Endothelial cell of umbilical vein (primary cell): ENCODE measurements at regions not wholly inside any gene's neighbourhood (a gene's known extent, or its start where the extent isn't known, plus 50 kb on each side); places are given as distances from the start of the nearest gene placed in this dataset.

Experiments used
- BruUV-seq: library from RNA; stranded (reverse); fragments of 400-500 nt; replicated peaks from 2 replicates; lab custom pipeline; 2021; lab: Mats Ljungman, UMichigan
- CTCF ChIA-PET: fragments of 300-600, 350-600 bp; sonication (Branson Sonifier 250); formaldehyde crosslinking; loops from one replicate; lab custom pipeline; 2021; ENCODE audit warnings: antibody characterized with exemption, inconsistent platforms; lab: Charles Lee
- POLR2A ChIA-PET: fragments of 300-600, 350-600 bp; sonication (Branson Sonifier 250); formaldehyde crosslinking; loops from one replicate; lab custom pipeline; 2021; ENCODE audit warnings: antibody characterized with exemption, inconsistent platforms; lab: Charles Lee
- DNase-seq: peaks from one replicate; pipeline ENCODE4 v3.0.0-alpha.2; 2011; ENCODE audit warnings: low read depth, low spot score
- FAIRE-seq: peaks from 2 replicates; lab custom pipeline; 2011; peaks lifted over from hg19 to GRCh38; lab: Jason Lieb, UNC
- H2AFZ ChIP-seq: 2 replicates; pipeline ENCODE4 v1.6.0; 2012; ENCODE audit warnings: low read depth, low read length, control low read depth, inconsistent platforms
- H3K27ac ChIP-seq: 2 replicates; pipeline ENCODE4 v1.5.1; 2011; ENCODE audit warnings: low read depth, mild to moderate bottlenecking, control low read depth, low read length, moderate library complexity; ENCODE audit not compliant: insufficient read depth
- H3K27me3 ChIP-seq, 2 experiments: 2 replicates each; pipeline versions ENCODE4 v1.6.0 to v1.6.1; 2011; ENCODE audit warnings: low read length in 2 of 2, mixed read lengths in 1 of 2; ENCODE audit not compliant: control insufficient read depth in 2 of 2, insufficient read depth in 2 of 2
- H3K36me3 ChIP-seq, 2 experiments: 2 replicates in 1 of 2; 3 replicates in 1 of 2; pipeline ENCODE4 v1.5.1; 2011; ENCODE audit warnings: low read length in 2 of 2, mild to moderate bottlenecking in 1 of 2, moderate library complexity in 1 of 2; ENCODE audit not compliant: control insufficient read depth in 2 of 2, insufficient read depth in 2 of 2; ENCODE audit errors: extremely low read depth in 1 of 2
- H3K4me1 ChIP-seq: 3 replicates; pipeline ENCODE4 v1.5.1; 2011; ENCODE audit warnings: mild to moderate bottlenecking, low read length; ENCODE audit not compliant: control insufficient read depth, insufficient read depth; ENCODE audit errors: extremely low read depth
- H3K4me2 ChIP-seq: 2 replicates; pipeline ENCODE4 v1.6.1; 2011; ENCODE audit warnings: low read length, control low read depth, mixed read lengths; ENCODE audit not compliant: insufficient read depth
- H3K4me3 ChIP-seq, 3 experiments: fragments of 200-600 bp in 1 of 3; sonication (generic), shearing (Covaris generic) in 1 of 3; replicated peaks in 1 of 3; 2 replicates each; pipeline ENCODE4 v1.5.1; 2011 to 2016; ENCODE audit warnings: control low read depth in 3 of 3, low read length in 3 of 3, mild to moderate bottlenecking in 2 of 3, inconsistent platforms in 1 of 3, low read depth in 1 of 3, moderate library complexity in 1 of 3; ENCODE audit not compliant: insufficient read depth in 1 of 3
- H3K79me2 ChIP-seq: 2 replicates; pipeline ENCODE4 v1.6.0; 2012; ENCODE audit warnings: low read length, inconsistent platforms; ENCODE audit not compliant: control insufficient read depth, insufficient read depth
- H3K9ac ChIP-seq: replicated peaks from 2 replicates; pipeline ENCODE3; 2011; ENCODE audit warnings: low read length, control low read depth; ENCODE audit not compliant: insufficient read depth; ENCODE audit errors: extremely low read depth
- H3K9me1 ChIP-seq: replicated peaks from 3 replicates; pipeline ENCODE4 v1.6.0; 2011; ENCODE audit warnings: mild to moderate bottlenecking, low read length; ENCODE audit not compliant: control insufficient read depth, insufficient read depth; ENCODE audit errors: extremely low read depth
- H3K9me3 ChIP-seq: replicated peaks from 2 replicates; pipeline ENCODE4 v1.5.1; 2012; ENCODE audit warnings: low read length, inconsistent platforms; ENCODE audit not compliant: control insufficient read depth, insufficient read depth
- H4K20me1 ChIP-seq: replicated peaks from 2 replicates; pipeline ENCODE3; 2011; ENCODE audit warnings: mild to moderate bottlenecking, low read length; ENCODE audit not compliant: control insufficient read depth, insufficient read depth; ENCODE audit errors: extremely low read depth
- EZH2 ChIP-seq: IDR thresholded peaks from 2 replicates; pipeline ENCODE4 v1.6.1; 2012; ENCODE audit warnings: borderline replicate concordance, low read depth, mild to moderate bottlenecking, moderate library complexity, low read length, inconsistent platforms; ENCODE audit not compliant: severe bottlenecking
- FOS ChIP-seq: IDR thresholded peaks from 2 replicates; pipeline ENCODE4 v1.6.1; 2011; ENCODE audit warnings: mild to moderate bottlenecking, low read length, moderate library complexity, borderline replicate concordance; ENCODE audit not compliant: insufficient read depth
- GATA2 ChIP-seq: IDR thresholded peaks from 2 replicates; pipeline ENCODE4 v1.7.0; 2011; ENCODE audit warnings: low read depth, mild to moderate bottlenecking, moderate library complexity, mixed read lengths, low read length; ENCODE audit not compliant: insufficient read length, insufficient read depth
- JUN ChIP-seq: IDR thresholded peaks from 2 replicates; pipeline ENCODE4 v1.6.1; 2011; ENCODE audit warnings: borderline replicate concordance, low read depth; ENCODE audit not compliant: insufficient read length, insufficient read depth
- MYC ChIP-seq: IDR thresholded peaks from one replicate; pipeline ENCODE4 v1.6.1; 2011; ENCODE audit warnings: mild to moderate bottlenecking, low read depth, low read length
- POLR2A ChIP-seq: IDR thresholded peaks from 2 replicates; pipeline ENCODE4 v1.6.1; 2012; ENCODE audit warnings: low read depth, mild to moderate bottlenecking, control low read depth, low read length
- POLR2AphosphoS5 ChIP-seq: IDR thresholded peaks from 2 replicates; pipeline ENCODE4 v1.6.1; 2012; ENCODE audit warnings: low read depth, mild to moderate bottlenecking, control low read depth, low read length, moderate library complexity; ENCODE audit not compliant: insufficient read depth
- dilution Hi-C: fragments of 300-500 bp; cut with MboI; formaldehyde crosslinking; loops from one replicate; pipeline ENCODE4 v1.15.0; 2019; ENCODE audit warnings: low sequenced_read_pairs; ENCODE audit not compliant: extremely low pct_ligation_motif_present
- intact Hi-C: fragments of 100-400 bp; cut with micrococcal nuclease; formaldehyde crosslinking; loops from one replicate; pipeline ENCODE4 v1.10.0; 2022
- TF ChIP-seq, protein P1 (sequence below): IDR thresholded peaks from 2 replicates; pipeline ENCODE4 v1.6.1; 2011; ENCODE audit not compliant: insufficient read depth, insufficient read length
- TF ChIP-seq, protein P2 (sequence below), 2 donors: IDR thresholded peaks; 1 replicate in 1 of 2; 2 replicates in 1 of 2; pipeline ENCODE4 v1.5.1; 2011; ENCODE audit warnings: low read length in 2 of 2, mild to moderate bottlenecking in 2 of 2, moderate library complexity in 2 of 2, control low read depth in 1 of 2, inconsistent platforms in 1 of 2, low read depth in 1 of 2; ENCODE audit not compliant: insufficient read depth in 1 of 2; ENCODE audit errors: extremely low read depth in 1 of 2

GRCh38 chr9:82784589-82784988, 278.4 kb downstream of the RASEF start:
- no peaks in the 10 kb centered on the region for H3K79me2 ChIP-seq
- DNase-seq: no peak
- H3K9me1 ChIP-seq: no peaks in the 10 kb centered on the region
- H3K36me3 ChIP-seq: no peaks in the 10 kb centered on the region
- TF ChIP-seq POLR2A (no peak), GATA2 (no peak), JUN (no peak), FOS (no peak), EZH2 (no peak), MYC (no peak), POLR2AphosphoS5 (no peak)
- TF ChIP-seq, protein P1, sequence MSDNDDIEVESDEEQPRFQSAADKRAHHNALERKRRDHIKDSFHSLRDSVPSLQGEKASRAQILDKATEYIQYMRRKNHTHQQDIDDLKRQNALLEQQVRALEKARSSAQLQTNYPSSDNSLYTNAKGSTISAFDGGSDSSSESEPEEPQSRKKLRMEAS: no peak
- TF ChIP-seq, protein P2, sequence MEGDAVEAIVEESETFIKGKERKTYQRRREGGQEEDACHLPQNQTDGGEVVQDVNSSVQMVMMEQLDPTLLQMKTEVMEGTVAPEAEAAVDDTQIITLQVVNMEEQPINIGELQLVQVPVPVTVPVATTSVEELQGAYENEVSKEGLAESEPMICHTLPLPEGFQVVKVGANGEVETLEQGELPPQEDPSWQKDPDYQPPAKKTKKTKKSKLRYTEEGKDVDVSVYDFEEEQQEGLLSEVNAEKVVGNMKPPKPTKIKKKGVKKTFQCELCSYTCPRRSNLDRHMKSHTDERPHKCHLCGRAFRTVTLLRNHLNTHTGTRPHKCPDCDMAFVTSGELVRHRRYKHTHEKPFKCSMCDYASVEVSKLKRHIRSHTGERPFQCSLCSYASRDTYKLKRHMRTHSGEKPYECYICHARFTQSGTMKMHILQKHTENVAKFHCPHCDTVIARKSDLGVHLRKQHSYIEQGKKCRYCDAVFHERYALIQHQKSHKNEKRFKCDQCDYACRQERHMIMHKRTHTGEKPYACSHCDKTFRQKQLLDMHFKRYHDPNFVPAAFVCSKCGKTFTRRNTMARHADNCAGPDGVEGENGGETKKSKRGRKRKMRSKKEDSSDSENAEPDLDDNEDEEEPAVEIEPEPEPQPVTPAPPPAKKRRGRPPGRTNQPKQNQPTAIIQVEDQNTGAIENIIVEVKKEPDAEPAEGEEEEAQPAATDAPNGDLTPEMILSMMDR (IDR thresholded peaks at IDR 0.05; ENCODE audit: extremely low read depth in 1 of 2, insufficient read depth in 1 of 2, low read depth in 1 of 2, low read length in 2 of 2): no peak
- H2AFZ ChIP-seq: no peak overlapping the region
- intact Hi-C loops: no loop called here
- no TSS peak for BruUV-seq
- no peak overlapping the region for H3K9ac ChIP-seq
- H3K4me2 ChIP-seq: no peak overlapping the region
- H3K4me1 ChIP-seq: no peaks in the 10 kb centered on the region
- no peaks in the 10 kb centered on the region for H4K20me1 ChIP-seq
- POLR2A ChIA-PET: no interaction called here
- H3K27ac ChIP-seq: no peak overlapping the region
- CTCF ChIA-PET: no interaction called here
- no peak for FAIRE-seq
- dilution Hi-C loops: no loop called here
- no peak overlapping the region for H3K4me3 ChIP-seq
- H3K27me3 ChIP-seq: no peaks in the 10 kb centered on the region
- no peaks in the 10 kb centered on the region for H3K9me3 ChIP-seq
